Upper lobe of left lung (tissue), 4 donors: ENCODE measurements at regions not wholly inside any gene's neighbourhood (a gene's known extent, or its start where the extent isn't known, plus 50 kb on each side); places are given as distances from the start of the nearest gene placed in this dataset.

Experiments used
- POLR2A ChIP-seq, 4 donors: fragments of 450-650 bp; IDR thresholded peaks; one replicate each; pipeline ENCODE4 v1.5.1; 2016 to 2017; ENCODE audit warnings: antibody characterized with exemption in 4 of 4, mild to moderate bottlenecking in 2 of 4
- POLR2AphosphoS5 ChIP-seq, 2 donors: sonication (generic); formaldehyde crosslinking; IDR thresholded peaks; one replicate each; pipeline ENCODE4 v1.5.1; 2017; ENCODE audit warnings: antibody characterized with exemption in 2 of 2
- TF ChIP-seq, protein P1 (sequence below), 6 experiments: fragments of 450-650 bp in 4 of 6; fragments of 200-600 bp in 2 of 6; sonication (generic) in 2 of 6; IDR thresholded peaks; one replicate each; pipeline ENCODE4 v1.5.1; 2016 to 2019; ENCODE audit warnings: antibody characterized with exemption in 6 of 6

DNA sequence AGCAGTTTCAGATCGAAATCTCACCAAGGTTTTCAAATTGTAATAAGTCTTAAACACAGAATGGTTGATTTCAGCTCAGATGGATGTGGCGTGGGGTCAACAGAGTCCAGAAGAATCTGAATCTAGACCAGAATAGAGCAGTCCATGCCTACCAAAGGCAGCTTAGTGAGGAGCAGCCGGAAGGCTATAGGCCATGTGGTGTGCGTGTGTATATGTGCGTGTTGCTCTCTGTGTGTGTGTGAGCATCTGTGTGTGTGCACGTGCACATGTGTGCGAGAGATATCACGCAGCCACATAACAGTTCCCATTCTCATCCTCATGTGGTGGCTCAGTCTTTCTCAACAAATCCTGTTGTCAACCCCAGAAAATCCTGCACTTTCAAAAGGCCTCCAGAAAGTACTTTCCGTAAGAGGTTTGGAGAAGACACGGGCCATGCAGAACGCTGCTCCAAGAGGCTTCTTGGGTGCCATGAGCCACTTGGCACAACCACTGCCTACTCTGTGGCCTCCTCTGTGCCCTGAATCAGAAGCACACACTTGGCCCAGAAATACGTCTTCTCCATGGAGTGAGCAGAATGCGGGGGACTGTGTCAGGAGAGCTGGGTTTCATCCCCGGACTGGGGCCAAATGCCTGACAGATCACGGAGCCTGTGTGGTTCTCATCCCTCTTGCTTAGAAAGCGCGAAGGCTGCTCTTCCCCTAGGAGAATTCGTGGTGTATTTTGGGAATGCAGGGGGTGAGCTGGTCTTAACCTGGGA lies 67.3 kb downstream of the ACKR3 start:
- TF ChIP-seq, protein P1, sequence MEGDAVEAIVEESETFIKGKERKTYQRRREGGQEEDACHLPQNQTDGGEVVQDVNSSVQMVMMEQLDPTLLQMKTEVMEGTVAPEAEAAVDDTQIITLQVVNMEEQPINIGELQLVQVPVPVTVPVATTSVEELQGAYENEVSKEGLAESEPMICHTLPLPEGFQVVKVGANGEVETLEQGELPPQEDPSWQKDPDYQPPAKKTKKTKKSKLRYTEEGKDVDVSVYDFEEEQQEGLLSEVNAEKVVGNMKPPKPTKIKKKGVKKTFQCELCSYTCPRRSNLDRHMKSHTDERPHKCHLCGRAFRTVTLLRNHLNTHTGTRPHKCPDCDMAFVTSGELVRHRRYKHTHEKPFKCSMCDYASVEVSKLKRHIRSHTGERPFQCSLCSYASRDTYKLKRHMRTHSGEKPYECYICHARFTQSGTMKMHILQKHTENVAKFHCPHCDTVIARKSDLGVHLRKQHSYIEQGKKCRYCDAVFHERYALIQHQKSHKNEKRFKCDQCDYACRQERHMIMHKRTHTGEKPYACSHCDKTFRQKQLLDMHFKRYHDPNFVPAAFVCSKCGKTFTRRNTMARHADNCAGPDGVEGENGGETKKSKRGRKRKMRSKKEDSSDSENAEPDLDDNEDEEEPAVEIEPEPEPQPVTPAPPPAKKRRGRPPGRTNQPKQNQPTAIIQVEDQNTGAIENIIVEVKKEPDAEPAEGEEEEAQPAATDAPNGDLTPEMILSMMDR (IDR thresholded peaks at IDR 0.05), result no peak
- TF ChIP-seq POLR2A (IDR thresholded peaks at IDR 0.05) (no peak), POLR2AphosphoS5 (IDR thresholded peaks at IDR 0.05) (no peak)
